Hepatocyte (in vitro differentiated cells): ENCODE measurements at regions not wholly inside any gene's neighbourhood (a gene's known extent, or its start where the extent isn't known, plus 50 kb on each side); places are given as distances from the start of the nearest gene placed in this dataset.

Source experiments
- EZH2 ChIP-seq: fragments of 200-600 bp; sonication (generic); IDR thresholded peaks from 2 replicates; pipeline ENCODE4 v1.6.1; 2016; ENCODE audit warnings: antibody characterized with exemption, mild to moderate bottlenecking, borderline replicate concordance
- EZH2phosphoT487 ChIP-seq: fragments of 200-600 bp; sonication (generic); IDR thresholded peaks from one replicate; pipeline ENCODE4 v1.6.1; 2018; ENCODE audit warnings: antibody characterized with exemption, mild to moderate bottlenecking, low read depth, moderate library complexity; ENCODE audit not compliant: unreplicated experiment, severe bottlenecking
- TF ChIP-seq, protein P1 (sequence below): fragments of 200-600 bp; sonication (generic); IDR thresholded peaks from 2 replicates; pipeline ENCODE4 v1.5.1; 2016; ENCODE audit warnings: antibody characterized with exemption, mild to moderate bottlenecking; ENCODE audit not compliant: poor library complexity

DNA sequence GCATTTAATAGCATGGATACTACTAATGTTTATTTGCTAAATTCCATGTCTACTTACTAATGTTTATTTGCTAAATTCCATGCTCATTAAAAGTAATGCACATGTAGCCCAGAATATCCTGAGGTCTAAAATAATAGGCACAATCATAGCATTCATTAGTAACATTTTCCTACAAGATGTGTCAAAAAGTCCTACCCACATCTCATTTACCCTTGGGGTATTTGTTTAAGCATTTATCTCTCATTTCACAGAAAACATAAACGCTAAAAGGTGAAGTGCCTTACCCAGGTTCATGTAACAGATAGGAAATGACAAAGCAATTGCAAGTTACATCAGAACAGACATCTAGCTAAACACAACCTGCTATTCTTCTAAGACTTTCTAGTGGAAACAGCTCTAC lies 457.1 kb downstream of the HACE1 start:
- TF ChIP-seq, protein P1, sequence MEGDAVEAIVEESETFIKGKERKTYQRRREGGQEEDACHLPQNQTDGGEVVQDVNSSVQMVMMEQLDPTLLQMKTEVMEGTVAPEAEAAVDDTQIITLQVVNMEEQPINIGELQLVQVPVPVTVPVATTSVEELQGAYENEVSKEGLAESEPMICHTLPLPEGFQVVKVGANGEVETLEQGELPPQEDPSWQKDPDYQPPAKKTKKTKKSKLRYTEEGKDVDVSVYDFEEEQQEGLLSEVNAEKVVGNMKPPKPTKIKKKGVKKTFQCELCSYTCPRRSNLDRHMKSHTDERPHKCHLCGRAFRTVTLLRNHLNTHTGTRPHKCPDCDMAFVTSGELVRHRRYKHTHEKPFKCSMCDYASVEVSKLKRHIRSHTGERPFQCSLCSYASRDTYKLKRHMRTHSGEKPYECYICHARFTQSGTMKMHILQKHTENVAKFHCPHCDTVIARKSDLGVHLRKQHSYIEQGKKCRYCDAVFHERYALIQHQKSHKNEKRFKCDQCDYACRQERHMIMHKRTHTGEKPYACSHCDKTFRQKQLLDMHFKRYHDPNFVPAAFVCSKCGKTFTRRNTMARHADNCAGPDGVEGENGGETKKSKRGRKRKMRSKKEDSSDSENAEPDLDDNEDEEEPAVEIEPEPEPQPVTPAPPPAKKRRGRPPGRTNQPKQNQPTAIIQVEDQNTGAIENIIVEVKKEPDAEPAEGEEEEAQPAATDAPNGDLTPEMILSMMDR: no peak
- TF ChIP-seq EZH2: no peak
- no peak for TF ChIP-seq EZH2phosphoT487
